ENCODE measurements at regions not wholly inside any gene's neighbourhood (a gene's known extent, or its start where the extent isn't known, plus 50 kb on each side); places are given as distances from the start of the nearest gene placed in this dataset.

DNA sequence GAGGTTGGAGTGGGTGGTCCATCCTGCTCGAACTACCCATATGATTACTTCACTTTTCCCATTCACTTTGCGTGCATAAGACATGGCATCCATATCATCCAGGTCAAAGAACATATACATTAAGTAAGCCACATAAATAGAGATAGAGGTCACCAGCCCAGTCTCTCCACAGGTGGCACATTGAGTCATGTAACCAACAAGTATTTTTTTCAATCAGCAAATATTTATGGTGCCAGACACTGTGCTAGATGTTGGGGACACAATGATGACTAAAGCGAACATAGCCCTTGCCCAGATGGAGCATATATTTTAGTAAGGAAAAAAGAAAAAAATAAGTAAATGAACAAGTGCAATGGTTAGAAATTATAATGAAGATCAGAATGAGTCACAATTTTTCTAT is 83.6 kb upstream of the LCLAT1 start:
- DNase-seq (ENCODE audit: low read depth, low spot score), result no peak

DNA sequence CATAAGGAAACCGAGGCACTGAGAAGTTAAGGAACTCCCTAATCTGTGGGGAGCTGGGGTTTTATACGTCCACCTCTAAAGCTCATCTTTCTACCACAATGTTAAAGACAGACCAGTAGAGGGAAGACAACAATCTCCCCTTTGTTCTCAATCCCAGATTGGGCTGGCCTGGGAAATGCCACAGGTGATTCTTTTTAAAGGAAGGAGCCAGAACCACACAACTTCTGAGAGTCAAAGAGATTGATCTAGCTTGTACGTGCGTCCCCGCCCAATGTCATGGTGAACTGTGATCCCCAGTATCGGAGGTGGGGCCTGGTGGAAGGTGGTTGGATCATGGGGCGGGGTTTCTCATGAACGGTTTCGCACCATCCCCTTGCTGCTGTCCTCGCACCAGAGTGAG is 81.8 kb upstream of the LCLAT1 start:
- H3K4me3 ChIP-seq (ENCODE audit: low read length), result no peak overlapping the region

More for the DNA sequence above, 83.6 kb upstream of the LCLAT1 start:
- H3K4me3 ChIP-seq (ENCODE audit: low read length), result no peak overlapping the region

DNA sequence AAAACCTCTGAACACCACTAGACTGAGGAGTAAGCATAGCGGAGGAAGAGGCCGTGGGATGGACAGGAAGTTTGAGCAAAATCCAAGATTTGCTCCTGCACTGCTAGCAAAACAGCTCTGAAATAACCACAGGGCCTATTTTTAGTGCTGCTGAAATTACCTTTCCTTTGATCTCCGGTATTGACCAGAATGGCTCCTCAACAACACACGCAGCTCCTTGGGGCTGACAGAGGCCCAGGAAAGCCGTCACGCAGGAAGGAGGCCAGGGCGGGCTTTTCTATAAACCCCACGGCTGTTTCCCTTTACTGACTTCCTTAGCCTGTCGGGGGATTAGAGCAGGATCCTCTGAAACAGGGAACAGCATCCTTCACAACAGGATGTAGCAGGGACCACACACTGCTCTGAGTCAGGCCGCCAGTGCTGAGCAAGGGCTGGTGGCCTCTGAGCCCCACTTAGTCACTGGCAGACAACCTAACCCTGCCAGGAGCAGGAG is 80.8 kb upstream of the LCLAT1 start:
- DNase-seq (ENCODE audit: low read depth, low spot score), result no peak
- no peak overlapping the region for H3K4me3 ChIP-seq (ENCODE audit: low read length)

More for the DNA sequence above, 81.8 kb upstream of the LCLAT1 start:
- no peak for DNase-seq (ENCODE audit: low read depth, low spot score)

DNA sequence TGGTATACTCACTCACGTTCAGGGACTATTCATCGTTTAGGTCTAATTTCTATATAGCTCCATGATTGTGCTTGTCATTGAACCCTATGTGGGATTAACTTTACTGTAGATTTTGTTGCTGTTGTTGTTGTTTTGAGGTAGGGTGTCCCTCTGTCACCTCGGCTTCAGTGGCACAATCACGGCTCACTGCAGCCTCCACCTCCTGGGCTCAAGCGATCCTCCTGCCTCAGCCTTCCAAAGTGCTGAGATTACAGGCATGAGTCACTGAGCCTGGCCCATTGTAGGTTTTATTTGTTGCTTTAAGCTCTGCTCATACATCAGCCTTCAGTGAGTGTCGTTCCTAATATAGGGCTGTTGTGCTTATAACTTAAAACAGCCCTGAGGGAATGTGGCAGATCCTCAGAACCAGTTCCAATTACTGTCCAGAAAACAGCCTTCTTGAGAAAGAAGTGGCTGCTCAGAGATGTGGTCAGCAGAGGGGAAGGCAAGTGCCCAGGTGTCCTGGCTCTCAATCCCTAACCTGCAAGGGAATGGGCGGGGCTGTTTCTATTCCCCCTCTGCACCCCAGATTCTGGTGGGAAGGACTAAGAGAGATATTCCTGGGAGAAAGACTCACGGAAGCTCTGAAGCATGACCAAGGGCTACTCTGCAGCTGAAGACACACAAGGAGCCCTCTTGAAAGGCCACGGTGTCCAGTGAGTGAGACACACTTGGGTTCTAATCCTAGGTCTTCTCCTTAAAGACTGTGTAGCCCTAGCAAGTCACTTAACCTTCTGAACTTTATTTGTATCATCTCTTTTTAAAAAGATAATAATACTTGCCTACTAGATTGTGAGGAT is 79.6 kb upstream of the LCLAT1 start:
- no peak for DNase-seq (ENCODE audit: low read depth, low spot score)
- H3K4me3 ChIP-seq (ENCODE audit: low read length), result no peak overlapping the region

DNA sequence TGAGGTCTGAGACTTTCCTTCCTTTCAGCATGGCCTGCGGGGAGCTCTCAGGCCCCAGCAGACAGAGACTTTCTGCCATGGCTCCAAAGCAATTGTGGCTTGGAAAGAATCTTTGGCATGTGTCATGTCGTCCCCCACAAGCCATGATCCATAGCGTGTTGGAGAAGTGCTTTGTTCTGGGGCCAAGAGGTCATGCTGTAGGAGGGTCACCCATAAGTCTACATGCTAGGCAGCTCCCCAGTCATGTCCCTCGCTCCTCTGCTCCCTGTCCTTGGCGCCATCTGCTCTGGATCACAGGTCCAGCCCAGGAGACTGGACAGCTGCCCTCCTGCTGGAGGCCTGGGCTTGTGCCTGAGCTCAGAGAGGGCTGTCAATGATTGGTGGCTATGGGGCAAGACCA is 78.8 kb upstream of the LCLAT1 start:
- H3K4me3 ChIP-seq (ENCODE audit: low read length), result no peak overlapping the region
- no peak for DNase-seq (ENCODE audit: low read depth, low spot score)

DNA sequence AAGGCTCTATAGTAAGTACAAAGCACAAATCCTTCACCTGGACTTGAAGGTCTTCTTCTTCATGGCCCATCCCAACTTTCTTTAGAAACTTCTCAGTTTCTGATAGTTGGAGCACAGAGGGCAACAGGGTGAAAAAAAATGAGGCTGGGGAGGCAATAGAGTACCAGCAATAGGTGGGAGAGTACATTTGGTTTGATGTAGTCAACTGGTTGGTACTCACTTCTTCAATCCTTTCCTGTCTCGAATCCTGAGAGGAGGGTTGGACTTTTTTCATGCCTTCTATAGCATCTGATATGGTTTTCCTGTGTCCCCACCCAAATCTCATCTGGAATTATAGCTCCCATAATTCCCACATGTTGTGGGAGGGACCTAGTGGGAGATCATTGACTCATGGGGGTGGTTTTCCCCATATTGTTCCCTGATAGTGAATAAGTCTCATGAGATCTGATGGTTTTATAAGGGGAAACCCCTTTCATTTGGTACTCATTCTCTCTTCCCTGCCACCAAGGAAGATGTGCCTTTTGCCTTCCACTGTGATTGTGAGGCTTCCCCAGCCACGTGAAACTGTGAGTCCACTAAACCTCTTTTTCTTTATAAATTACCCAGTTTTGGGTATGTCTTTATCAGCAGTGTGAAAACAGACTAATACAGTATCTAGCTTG is 75.9 kb upstream of the LCLAT1 start:
- no peak for DNase-seq (ENCODE audit: low read depth, low spot score)
- no peak overlapping the region for H3K4me3 ChIP-seq (ENCODE audit: low read length)

DNA sequence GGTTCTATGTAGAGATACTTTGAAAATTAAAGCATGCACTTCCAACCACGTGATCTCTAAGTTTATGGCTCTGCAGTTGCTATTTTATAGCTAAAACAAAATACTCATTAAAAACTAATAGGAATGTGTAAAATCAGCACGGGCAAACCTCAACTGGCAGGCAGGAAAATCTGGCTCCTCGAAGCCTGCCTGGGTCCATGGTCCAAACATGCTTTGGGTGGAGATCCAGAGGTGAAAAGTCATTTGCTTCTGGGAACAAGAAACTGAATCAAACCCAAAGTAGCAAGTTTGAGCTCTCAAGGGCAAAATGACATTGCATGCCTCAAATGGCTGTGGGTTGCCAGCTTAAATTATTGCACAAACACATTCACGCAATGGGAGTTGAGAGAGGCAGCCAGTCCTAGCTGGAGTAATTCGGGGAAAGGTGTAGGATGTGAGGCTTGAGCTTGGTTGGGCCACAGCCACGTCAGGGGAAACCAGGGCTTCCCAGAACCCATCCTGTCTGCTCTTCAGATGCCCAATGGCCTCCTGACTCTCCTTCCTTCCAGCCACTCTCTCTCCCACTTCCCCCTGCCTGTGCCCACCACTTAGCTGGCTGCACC is 75.2 kb upstream of the LCLAT1 start:
- no peak for DNase-seq (ENCODE audit: low read depth, low spot score)
- H3K4me3 ChIP-seq (ENCODE audit: low read length), result no peak overlapping the region

DNA sequence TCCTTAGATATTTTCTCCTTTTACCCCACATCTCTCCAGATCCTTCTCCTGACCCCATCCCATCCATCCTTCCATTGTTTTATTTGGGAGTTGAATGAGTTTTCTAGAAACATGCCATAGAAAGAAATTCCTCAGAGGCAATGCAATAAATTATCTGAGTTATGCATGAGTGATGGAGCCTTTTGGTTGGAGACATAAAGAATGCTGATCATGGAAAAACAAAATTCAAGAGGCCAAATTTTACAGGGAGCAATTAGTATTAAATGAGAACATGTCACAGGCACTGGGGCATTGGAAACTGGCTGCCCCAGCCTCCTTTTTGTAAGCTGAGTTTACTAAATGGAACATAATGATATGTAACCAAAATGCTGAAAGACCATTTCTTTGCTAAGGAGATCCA is 74.2 kb upstream of the LCLAT1 start:
- H3K4me3 ChIP-seq (ENCODE audit: low read length), result no peak overlapping the region
- DNase-seq (ENCODE audit: low read depth, low spot score), result no peak

DNA sequence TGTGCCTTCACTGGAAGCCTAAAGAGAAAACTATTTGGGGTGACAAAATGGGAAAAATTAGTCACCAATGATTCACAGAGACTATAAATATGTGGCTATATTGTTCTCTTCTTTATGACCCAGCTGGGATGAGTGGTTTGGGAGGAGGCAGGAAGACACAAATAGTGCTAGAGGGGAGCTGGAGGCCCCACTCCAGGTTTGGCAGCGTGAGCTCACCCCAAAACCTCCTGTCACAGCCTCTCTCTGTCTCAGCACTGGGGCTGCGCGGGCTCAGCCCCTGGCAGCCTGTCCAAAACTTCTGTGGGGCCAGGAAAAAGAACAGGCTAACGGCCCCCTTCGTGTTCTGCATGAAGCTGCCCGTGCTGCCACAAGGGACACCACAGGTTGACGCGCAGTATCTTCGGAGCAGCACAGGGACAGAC is 73.2 kb upstream of the LCLAT1 start:
- no peak for DNase-seq (ENCODE audit: low read depth, low spot score)
- H3K4me3 ChIP-seq (ENCODE audit: low read length), result no peak overlapping the region

DNA sequence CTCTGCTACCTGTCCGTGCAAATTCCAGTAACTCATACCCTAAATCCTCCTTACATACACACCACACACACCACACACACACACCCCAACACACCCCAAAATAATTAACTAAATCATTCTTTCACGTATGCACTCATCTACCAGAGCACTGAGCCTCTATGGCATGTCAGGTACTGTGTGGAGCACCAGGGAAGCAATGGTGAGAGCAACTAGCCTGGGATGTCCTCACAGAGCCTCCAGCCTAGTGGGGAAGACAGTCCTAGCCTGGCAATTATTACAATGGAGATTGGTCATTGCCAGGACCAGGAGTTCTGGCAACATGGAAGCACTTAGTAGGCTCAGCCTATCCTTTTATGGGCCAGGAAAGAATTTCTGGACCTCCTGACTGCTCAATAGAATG is 72.7 kb upstream of the LCLAT1 start:
- H3K4me3 ChIP-seq (ENCODE audit: low read length), result no peak overlapping the region
- DNase-seq (ENCODE audit: low read depth, low spot score), result no peak

DNA sequence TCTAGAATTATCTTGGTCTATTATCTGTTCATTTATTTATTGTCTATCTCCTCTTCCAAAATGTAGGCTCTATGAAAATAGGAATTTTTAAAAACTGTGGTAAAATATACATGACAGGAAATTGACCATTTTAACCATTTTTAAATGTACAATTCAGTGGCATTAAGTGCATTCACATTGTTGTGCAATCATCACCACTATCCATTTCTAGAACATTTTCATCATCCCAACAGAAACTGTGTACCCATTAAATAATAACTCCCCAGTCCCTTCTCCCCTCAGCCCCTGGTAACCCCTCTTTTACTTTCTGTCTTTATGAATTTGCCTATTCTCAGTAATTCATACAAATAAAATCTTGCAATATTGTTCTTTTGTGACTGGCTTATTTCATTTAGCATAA is 71.1 kb upstream of the LCLAT1 start:
- no peak for DNase-seq (ENCODE audit: low read depth, low spot score)
- H3K4me3 ChIP-seq (ENCODE audit: low read length), result no peak overlapping the region

DNA sequence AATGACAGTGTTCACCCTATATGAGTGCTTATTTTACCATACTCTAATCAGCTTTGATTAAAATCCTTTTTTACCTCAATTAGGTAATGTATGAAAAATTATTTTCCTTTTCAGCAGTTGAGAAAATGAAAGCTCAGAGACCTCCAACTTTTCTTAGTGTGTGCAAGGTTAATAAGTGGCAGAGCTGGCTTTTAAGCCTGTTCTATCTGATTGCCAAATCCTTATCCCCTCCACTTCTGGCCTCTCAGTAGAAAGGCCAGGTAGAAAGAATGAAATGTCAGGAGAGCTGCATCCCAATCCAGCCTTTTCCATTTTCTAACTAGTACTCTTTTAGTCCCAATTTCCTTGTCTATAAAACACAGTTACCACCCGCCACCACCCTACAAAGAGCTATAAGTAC is 67.6 kb upstream of the LCLAT1 start:
- no peak for DNase-seq (ENCODE audit: low read depth, low spot score)
- no peak overlapping the region for H3K4me3 ChIP-seq (ENCODE audit: low read length)

DNA sequence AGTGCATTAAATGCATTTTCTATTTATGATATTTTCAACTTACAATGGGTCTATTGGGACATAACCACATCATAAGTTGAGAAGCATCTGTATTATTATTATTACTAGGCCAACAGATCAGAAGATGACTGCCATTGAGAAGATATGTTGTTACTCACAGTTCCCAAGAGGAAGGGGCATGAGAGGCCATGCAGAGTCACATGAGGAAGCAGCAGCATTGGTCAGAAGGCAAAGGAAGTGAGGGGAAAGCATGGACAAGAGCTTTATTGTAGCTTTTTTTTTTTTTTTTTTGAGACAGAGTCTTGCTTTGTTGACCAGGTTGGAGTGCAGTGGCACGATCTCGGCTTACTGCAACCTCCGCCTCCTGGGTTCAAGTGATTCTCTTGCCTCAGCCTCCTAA is 66.2 kb upstream of the LCLAT1 start:
- no peak for DNase-seq (ENCODE audit: low read depth, low spot score)
- no peak overlapping the region for H3K4me3 ChIP-seq (ENCODE audit: low read length)

DNA sequence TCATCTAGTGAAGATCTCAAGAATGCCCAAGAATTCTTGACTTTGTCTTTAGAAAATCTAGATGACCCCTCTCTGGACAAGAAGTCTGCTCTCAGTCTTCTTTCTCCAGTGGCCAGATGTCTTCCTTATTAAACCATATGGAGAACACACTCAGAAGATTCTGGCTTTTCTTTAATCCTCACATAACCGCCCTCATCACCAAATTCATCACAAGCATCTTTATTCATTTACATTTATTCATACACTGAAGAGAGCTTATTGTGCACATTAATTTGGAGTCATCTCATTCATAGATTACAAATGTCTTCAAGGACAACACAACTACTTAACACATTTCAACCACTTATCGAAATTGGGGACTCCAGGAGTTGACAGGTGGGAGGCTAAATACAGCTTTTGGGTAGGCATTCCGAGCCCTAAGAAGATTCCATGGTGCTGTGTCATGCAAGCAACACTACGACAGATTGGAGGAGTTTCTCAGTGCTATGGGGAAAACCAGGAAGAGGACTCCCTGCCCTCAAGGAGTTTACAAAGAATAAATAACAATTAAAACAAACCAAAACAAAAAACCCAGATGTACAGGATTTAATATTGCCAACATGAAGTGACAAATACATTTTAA is 64.8 kb upstream of the LCLAT1 start:
- no peak overlapping the region for H3K4me3 ChIP-seq (ENCODE audit: low read length)
- no peak for DNase-seq (ENCODE audit: low read depth, low spot score)

DNA sequence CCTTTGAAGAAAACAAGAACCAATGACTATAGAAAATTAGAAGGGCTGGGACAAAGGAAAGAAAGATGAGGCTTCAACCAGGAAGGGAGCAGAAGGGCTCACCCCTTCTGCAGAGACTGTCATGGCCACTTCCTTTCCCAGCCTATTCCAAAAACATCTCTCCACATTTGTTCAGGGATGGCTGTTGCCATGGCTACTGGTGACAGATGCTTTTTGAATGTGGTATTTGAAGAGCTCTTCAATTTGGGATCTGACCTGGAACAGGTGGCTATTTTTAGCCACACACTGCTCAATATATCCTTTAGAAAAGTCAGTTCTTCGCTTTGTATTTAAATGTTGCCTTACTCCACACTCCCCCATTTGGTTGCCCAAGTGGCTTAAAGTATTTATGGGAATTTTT is 64.1 kb upstream of the LCLAT1 start:
- DNase-seq (ENCODE audit: low read depth, low spot score), result no peak
- no peak overlapping the region for H3K4me3 ChIP-seq (ENCODE audit: low read length)

DNA sequence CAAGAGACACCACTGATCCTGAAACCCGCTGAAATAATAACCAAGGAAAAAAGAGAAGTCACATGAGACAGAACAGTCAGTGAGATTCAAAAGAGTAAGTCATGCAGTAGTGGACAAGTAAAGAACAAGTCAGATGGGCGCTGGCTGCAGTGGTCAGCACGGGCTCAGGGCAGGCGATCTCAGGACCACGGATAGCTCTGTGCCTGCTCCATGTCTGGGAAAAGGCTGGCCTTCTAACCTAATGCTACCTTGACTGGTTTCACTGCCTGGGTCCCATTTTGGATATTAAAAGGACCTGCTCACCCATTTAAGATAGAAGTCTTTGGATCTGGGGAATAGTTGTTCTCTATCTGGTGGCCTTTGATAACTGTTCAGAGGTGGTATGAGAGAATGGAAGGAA is 61.7 kb upstream of the LCLAT1 start:
- no peak for DNase-seq (ENCODE audit: low read depth, low spot score)

DNA sequence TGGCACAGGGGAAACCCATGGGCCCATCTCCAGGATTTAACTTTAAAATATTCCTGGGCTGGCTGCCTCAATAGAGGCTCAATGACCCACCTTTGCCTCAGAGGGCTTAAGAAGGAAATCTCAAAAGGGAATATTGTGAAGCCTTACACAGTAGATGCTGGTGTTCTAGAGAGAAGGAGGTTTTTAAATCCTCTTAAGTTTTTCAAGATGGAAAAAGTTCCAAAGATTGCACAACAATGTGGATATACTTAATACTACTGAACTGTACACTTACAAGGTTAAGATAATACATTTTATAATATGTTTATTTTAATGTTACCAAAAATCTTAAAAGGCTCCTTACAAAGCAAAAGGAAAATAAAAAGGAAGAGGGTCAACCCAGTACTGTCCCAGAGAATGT is 54.9 kb upstream of the LCLAT1 start:
- DNase-seq (ENCODE audit: low read depth, low spot score), result no peak
- H3K4me3 ChIP-seq (ENCODE audit: low read length), result no peak overlapping the region

More for the DNA sequence above, 61.7 kb upstream of the LCLAT1 start:
- no peak overlapping the region for H3K4me3 ChIP-seq (ENCODE audit: low read length)

DNA sequence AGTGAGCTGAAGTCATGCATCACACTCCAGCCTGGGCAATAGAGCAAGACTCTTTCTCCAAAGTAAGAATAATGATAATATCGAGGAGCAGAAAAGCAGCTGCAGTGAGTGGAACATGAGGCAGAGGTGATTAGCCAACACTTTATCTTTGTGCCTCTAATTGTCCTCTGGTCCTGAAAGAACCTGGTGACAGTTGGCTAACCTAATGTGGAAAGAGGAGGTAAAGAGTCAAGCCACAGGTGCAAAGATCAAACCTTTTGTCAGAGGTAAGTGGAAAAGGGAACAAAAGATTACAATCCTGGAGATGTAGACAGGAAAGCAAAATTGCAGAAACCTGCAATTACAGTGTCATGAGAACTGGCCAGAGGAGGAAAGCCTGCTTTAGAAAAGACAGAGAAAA is 53.5 kb upstream of the LCLAT1 start:
- DNase-seq (ENCODE audit: low read depth, low spot score), result no peak
- H3K4me3 ChIP-seq (ENCODE audit: low read length), result no peak overlapping the region

DNA sequence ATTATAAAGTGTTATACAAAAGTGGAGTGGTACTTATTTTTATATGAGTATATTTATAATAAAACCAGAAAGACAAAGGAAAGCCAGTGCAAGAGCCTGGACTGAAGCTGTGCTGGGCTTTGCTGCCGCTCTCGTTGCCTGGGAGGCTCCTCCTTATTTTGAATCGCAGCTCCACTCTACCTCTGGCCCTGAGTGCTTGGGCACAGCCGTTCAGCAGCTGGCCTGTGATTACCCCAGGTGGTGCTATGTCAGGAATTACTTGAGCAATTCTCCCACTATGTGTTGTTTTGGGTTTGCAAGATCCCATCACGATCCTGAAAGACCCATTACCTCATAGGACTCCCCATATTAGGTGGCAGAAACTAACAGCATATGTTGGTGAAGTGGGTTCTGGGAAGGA is 53.0 kb upstream of the LCLAT1 start:
- no peak for DNase-seq (ENCODE audit: low read depth, low spot score)
- no peak overlapping the region for H3K4me3 ChIP-seq (ENCODE audit: low read length)
